ENCODE measurements at regions not wholly inside any gene's neighbourhood (a gene's known extent, or its start where the extent isn't known, plus 50 kb on each side); places are given as distances from the start of the nearest gene placed in this dataset.

- Histone ChIP-seq H3K27ac (ENCODE audit: low read length, poor library complexity, severe bottlenecking) (no peak overlapping the region), H3K4me2 (ENCODE audit: low read length, poor library complexity, severe bottlenecking) (no peak overlapping the region), H3K27me3 (ENCODE audit: control insufficient read depth in 1 of 2, insufficient read depth in 1 of 2, low read length in 2 of 2) (no peaks in the 10 kb centered on the region), H3K4ac (ENCODE audit: low read depth in 1 of 2, low read length in 2 of 2) (no peak overlapping the region), H3K36me3 (ENCODE audit: control insufficient read depth in 1 of 2, insufficient read depth in 2 of 2, low read depth in 1 of 2, low read length in 2 of 2) (no peaks in the 10 kb centered on the region), H3K79me1 (replicated peaks; ENCODE audit: low read length, poor library complexity, severe bottlenecking) (no peaks in the 10 kb centered on the region), H2AFZ (ENCODE audit: low read depth, low read length) (no peak overlapping the region), H3K14ac (ENCODE audit: low read length in 2 of 2) (no peak overlapping the region), H3K23ac (ENCODE audit: low read length in 2 of 2) (no peak overlapping the region), H4K8ac (ENCODE audit: low read length) (no peak overlapping the region), H2BK15ac (ENCODE audit: low read depth, poor library complexity, severe bottlenecking) (no peak overlapping the region), H3K4me3 (ENCODE audit: insufficient read depth in 1 of 2, low read depth in 1 of 2, low read length in 2 of 2) (no peak overlapping the region), H2BK5ac (ENCODE audit: low read depth, low read length, poor library complexity, severe bottlenecking) (no peak overlapping the region), H4K91ac (ENCODE audit: low read length) (no peak overlapping the region), H3K9ac (ENCODE audit: low read length) (no peak overlapping the region), H3K9me3 (ENCODE audit: control insufficient read depth, low read length) (no peaks in the 10 kb centered on the region), H2BK120ac (ENCODE audit: low read depth, low read length) (no peak overlapping the region), H3K18ac (ENCODE audit: low read depth in 1 of 2, low read length in 2 of 2) (no peak overlapping the region), H3K4me1 (ENCODE audit: control insufficient read depth, insufficient read depth, low read depth, low read length) (no peaks in the 10 kb centered on the region), H2BK12ac (ENCODE audit: low read length in 2 of 2) (no peak overlapping the region), H2AK5ac (ENCODE audit: low read length, severe bottlenecking) (no peak overlapping the region)
- no peak for DNase-seq
- 90% methylated on average over 3 of the region's 5 CpGs for WGBS
Observed at GRCh38 chr4:149951152-149951900, 126.9 kb upstream of the DCLK2 start.

- Histone ChIP-seq H3K4me3 (ENCODE audit: insufficient read depth in 1 of 2, low read depth in 1 of 2, low read length in 2 of 2) (no peak overlapping the region), H2BK15ac (ENCODE audit: low read depth, poor library complexity, severe bottlenecking) (no peak overlapping the region), H4K8ac (ENCODE audit: low read length) (no peak overlapping the region), H3K4ac (ENCODE audit: low read depth in 1 of 2, low read length in 2 of 2) (no peak overlapping the region), H3K36me3 (ENCODE audit: control insufficient read depth in 1 of 2, insufficient read depth in 2 of 2, low read depth in 1 of 2, low read length in 2 of 2) (no peaks in the 10 kb centered on the region), H3K9ac (ENCODE audit: low read length) (no peak overlapping the region), H2AFZ (ENCODE audit: low read depth, low read length) (no peak overlapping the region), H3K4me1 (ENCODE audit: control insufficient read depth, insufficient read depth, low read depth, low read length) (no peaks in the 10 kb centered on the region), H3K9me3 (ENCODE audit: control insufficient read depth, low read length) (no peaks in the 10 kb centered on the region), H2BK12ac (ENCODE audit: low read length in 2 of 2) (no peak overlapping the region), H3K79me1 (replicated peaks; ENCODE audit: low read length, poor library complexity, severe bottlenecking) (no peaks in the 10 kb centered on the region), H3K18ac (ENCODE audit: low read depth in 1 of 2, low read length in 2 of 2) (no peak overlapping the region), H3K27ac (ENCODE audit: low read length, poor library complexity, severe bottlenecking) (no peak overlapping the region), H3K23ac (ENCODE audit: low read length in 2 of 2) (no peak overlapping the region), H4K91ac (ENCODE audit: low read length) (no peak overlapping the region), H2BK5ac (ENCODE audit: low read depth, low read length, poor library complexity, severe bottlenecking) (no peak overlapping the region), H3K4me2 (ENCODE audit: low read length, poor library complexity, severe bottlenecking) (no peak overlapping the region), H3K27me3 (ENCODE audit: control insufficient read depth in 1 of 2, insufficient read depth in 1 of 2, low read length in 2 of 2) (no peaks in the 10 kb centered on the region), H2AK5ac (ENCODE audit: low read length, severe bottlenecking) (no peak overlapping the region), H3K14ac (ENCODE audit: low read length in 2 of 2) (no peak overlapping the region), H2BK120ac (ENCODE audit: low read depth, low read length) (no peak overlapping the region)
- DNase-seq: no peak
- WGBS: no CpG with 5 or more reads among the region's 1 CpG
Observed at GRCh38 chr4:149952101-149952500, 126.1 kb upstream of the DCLK2 start.

- 86% methylated on average over 4 of the region's 5 CpGs for WGBS
- no peak overlapping the region for H3K14ac ChIP-seq (ENCODE audit: low read length in 2 of 2)
Observed at GRCh38 chr4:149952716-149953115, 125.5 kb upstream of the DCLK2 start.

GRCh38 chr4:149955780-149956390, 122.4 kb upstream of the DCLK2 start:
- H2AK5ac ChIP-seq (ENCODE audit: low read length, severe bottlenecking): no peak overlapping the region
- no peaks in the 10 kb centered on the region for H3K4me1 ChIP-seq (ENCODE audit: control insufficient read depth, insufficient read depth, low read depth, low read length)
- H3K36me3 ChIP-seq (ENCODE audit: control insufficient read depth in 1 of 2, insufficient read depth in 2 of 2, low read depth in 1 of 2, low read length in 2 of 2): no peaks in the 10 kb centered on the region
- H3K23ac ChIP-seq (ENCODE audit: low read length in 2 of 2): no peak overlapping the region
- no peak overlapping the region for H3K4me2 ChIP-seq (ENCODE audit: low read length, poor library complexity, severe bottlenecking)
- H3K4ac ChIP-seq (ENCODE audit: low read depth in 1 of 2, low read length in 2 of 2): no peak overlapping the region
- H3K79me1 ChIP-seq (replicated peaks; ENCODE audit: low read length, poor library complexity, severe bottlenecking): no peaks in the 10 kb centered on the region
- H4K8ac ChIP-seq (ENCODE audit: low read length): no peak overlapping the region
- H3K27me3 ChIP-seq (ENCODE audit: control insufficient read depth in 1 of 2, insufficient read depth in 1 of 2, low read length in 2 of 2): no peaks in the 10 kb centered on the region
- H2BK12ac ChIP-seq (ENCODE audit: low read length in 2 of 2): no peak overlapping the region
- no peak overlapping the region for H3K9ac ChIP-seq (ENCODE audit: low read length)
- H2BK15ac ChIP-seq (ENCODE audit: low read depth, poor library complexity, severe bottlenecking): no peak overlapping the region
- no peak overlapping the region for H3K27ac ChIP-seq (ENCODE audit: low read length, poor library complexity, severe bottlenecking)
- H3K4me3 ChIP-seq (ENCODE audit: insufficient read depth in 1 of 2, low read depth in 1 of 2, low read length in 2 of 2): no peak overlapping the region
- no peak for DNase-seq
- H2BK120ac ChIP-seq (ENCODE audit: low read depth, low read length): no peak overlapping the region
- no peak overlapping the region for H4K91ac ChIP-seq (ENCODE audit: low read length)
- no peak overlapping the region for H2AFZ ChIP-seq (ENCODE audit: low read depth, low read length)
- no peak overlapping the region for H3K18ac ChIP-seq (ENCODE audit: low read depth in 1 of 2, low read length in 2 of 2)
- H3K14ac ChIP-seq (ENCODE audit: low read length in 2 of 2): no peak overlapping the region
- H2BK5ac ChIP-seq (ENCODE audit: low read depth, low read length, poor library complexity, severe bottlenecking): no peak overlapping the region
- WGBS: 94% methylated on average over 1 of the region's 2 CpGs
- H3K9me3 ChIP-seq (ENCODE audit: control insufficient read depth, low read length): no peaks in the 10 kb centered on the region

More at GRCh38 chr4:149952716-149953115, 125.5 kb upstream of the DCLK2 start:
- H3K27me3 ChIP-seq (ENCODE audit: control insufficient read depth in 1 of 2, insufficient read depth in 1 of 2, low read length in 2 of 2): no peaks in the 10 kb centered on the region
- no peak overlapping the region for H3K27ac ChIP-seq (ENCODE audit: low read length, poor library complexity, severe bottlenecking)
- no peaks in the 10 kb centered on the region for H3K9me3 ChIP-seq (ENCODE audit: control insufficient read depth, low read length)
- no peaks in the 10 kb centered on the region for H3K79me1 ChIP-seq (replicated peaks; ENCODE audit: low read length, poor library complexity, severe bottlenecking)
- H2BK120ac ChIP-seq (ENCODE audit: low read depth, low read length): no peak overlapping the region
- DNase-seq: no peak
- no peak overlapping the region for H4K91ac ChIP-seq (ENCODE audit: low read length)
- H3K4me3 ChIP-seq (ENCODE audit: insufficient read depth in 1 of 2, low read depth in 1 of 2, low read length in 2 of 2): no peak overlapping the region
- no peak overlapping the region for H2AFZ ChIP-seq (ENCODE audit: low read depth, low read length)
- H3K4me1 ChIP-seq (ENCODE audit: control insufficient read depth, insufficient read depth, low read depth, low read length): no peaks in the 10 kb centered on the region
- H2AK5ac ChIP-seq (ENCODE audit: low read length, severe bottlenecking): no peak overlapping the region
- H2BK15ac ChIP-seq (ENCODE audit: low read depth, poor library complexity, severe bottlenecking): no peak overlapping the region
- no peak overlapping the region for H4K8ac ChIP-seq (ENCODE audit: low read length)
- H2BK12ac ChIP-seq (ENCODE audit: low read length in 2 of 2): no peak overlapping the region
- no peak overlapping the region for H3K23ac ChIP-seq (ENCODE audit: low read length in 2 of 2)
- H3K4ac ChIP-seq (ENCODE audit: low read depth in 1 of 2, low read length in 2 of 2): no peak overlapping the region
- no peak overlapping the region for H2BK5ac ChIP-seq (ENCODE audit: low read depth, low read length, poor library complexity, severe bottlenecking)
- H3K4me2 ChIP-seq (ENCODE audit: low read length, poor library complexity, severe bottlenecking): no peak overlapping the region
- H3K36me3 ChIP-seq (ENCODE audit: control insufficient read depth in 1 of 2, insufficient read depth in 2 of 2, low read depth in 1 of 2, low read length in 2 of 2): no peaks in the 10 kb centered on the region
- no peak overlapping the region for H3K9ac ChIP-seq (ENCODE audit: low read length)
- no peak overlapping the region for H3K18ac ChIP-seq (ENCODE audit: low read depth in 1 of 2, low read length in 2 of 2)
